NCI-H2196 treated with DMSO at 0.1 percent for 48 hours (cell line): ENCODE measurements at regions not wholly inside any gene's neighbourhood (a gene's known extent, or its start where the extent isn't known, plus 50 kb on each side); places are given as distances from the start of the nearest gene placed in this dataset.

Experiments
- DNase-seq: peaks from one replicate; lab custom pipeline; 2025; ENCODE audit not compliant: unreplicated experiment; lab: John Stamatoyannopoulos, UW

GRCh38 chr17:33811004-33811760, 443.9 kb upstream of the CCL2 start:
- no peak for DNase-seq

GRCh38 chr17:33811984-33812577, 443.0 kb upstream of the CCL2 start:
- DNase-seq = no peak

GRCh38 chr17:33814852-33815251, 440.2 kb upstream of the CCL2 start:
- DNase-seq = no peak

- no peak for DNase-seq
Measured at GRCh38 chr17:33816036-33816435, 439.0 kb upstream of the CCL2 start.

- no peak for DNase-seq
Measured at GRCh38 chr17:33816842-33817617, 438.1 kb upstream of the CCL2 start.

- DNase-seq = no peak
Measured at GRCh38 chr17:33819539-33819938, 435.5 kb upstream of the CCL2 start.

- no peak for DNase-seq
Measured at GRCh38 chr17:33832262-33832661, 422.8 kb upstream of the CCL2 start.

GRCh38 chr17:33837281-33837680, 417.8 kb upstream of the CCL2 start:
- DNase-seq = no peak

GRCh38 chr17:33838281-33838680, 416.8 kb upstream of the CCL2 start:
- no peak for DNase-seq

- DNase-seq = no peak
Measured at GRCh38 chr17:33847900-33848299, 407.2 kb upstream of the CCL2 start.

GRCh38 chr17:33848433-33848832, 406.7 kb upstream of the CCL2 start:
- no peak for DNase-seq

GRCh38 chr17:33854596-33854995, 400.5 kb upstream of the CCL2 start:
- DNase-seq = no peak

GRCh38 chr17:33858121-33858520, 397.0 kb upstream of the CCL2 start:
- DNase-seq = no peak

- no peak for DNase-seq
Measured at GRCh38 chr17:33858682-33859081, 396.4 kb upstream of the CCL2 start.

GRCh38 chr17:33862772-33863602, 392.1 kb upstream of the CCL2 start:
- no peak for DNase-seq

- DNase-seq = no peak
Measured at GRCh38 chr17:33864758-33865229, 390.3 kb upstream of the CCL2 start.

- DNase-seq = no peak
Measured at GRCh38 chr17:33868899-33869298, 386.2 kb upstream of the CCL2 start.

GRCh38 chr17:33870936-33871335, 384.1 kb upstream of the CCL2 start:
- DNase-seq = no peak

GRCh38 chr17:33871720-33872540, 383.2 kb upstream of the CCL2 start:
- no peak for DNase-seq

- DNase-seq = no peak
Measured at GRCh38 chr17:33873201-33873617, 381.9 kb upstream of the CCL2 start.
